H1 (cell line): ENCODE measurements at regions not wholly inside any gene's neighbourhood (a gene's known extent, or its start where the extent isn't known, plus 50 kb on each side); places are given as distances from the start of the nearest gene placed in this dataset.

Source experiments
- CTCF ChIP-seq, 3 experiments: IDR thresholded peaks; 1 replicate in 2 of 3; 2 replicates in 1 of 3; pipeline versions ENCODE4 v1.5.1 to v1.6.1; 2011; ENCODE audit warnings: low read length in 3 of 3, mild to moderate bottlenecking in 3 of 3, inconsistent platforms in 2 of 3, low read depth in 1 of 3, moderate library complexity in 1 of 3; ENCODE audit not compliant: insufficient read depth in 1 of 3; ENCODE audit errors: control extremely low read depth in 1 of 3
- PHF8 ChIP-seq: fragments of 200-600 bp; sonication (generic); conservative IDR thresholded peaks from 2 replicates; pipeline ENCODE4 v1.7.1; 2012; ENCODE audit warnings: low read depth, mild to moderate bottlenecking, inconsistent platforms, low read length, moderate library complexity
- POLR2A ChIP-seq, 2 experiments: IDR thresholded peaks; 1 replicate in 1 of 2; 2 replicates in 1 of 2; pipeline ENCODE4 v1.6.1; 2011; ENCODE audit warnings: low read depth in 2 of 2, low read length in 2 of 2, mild to moderate bottlenecking in 2 of 2; ENCODE audit errors: control extremely low read depth in 1 of 2
- POLR2AphosphoS5 ChIP-seq: IDR thresholded peaks from 2 replicates; pipeline ENCODE4 v1.6.1; 2011; ENCODE audit warnings: low read depth, low read length

GRCh38 chr12:14264316-14264715 is 101.2 kb upstream of the ATF7IP start:
- no peak for TF ChIP-seq POLR2AphosphoS5
- TF ChIP-seq CTCF (IDR thresholded peaks at IDR 0.05; ENCODE audit: control extremely low read depth in 1 of 3, insufficient read depth in 1 of 3, low read depth in 1 of 3, low read length in 3 of 3) = no peak
- no peak for TF ChIP-seq PHF8
- TF ChIP-seq POLR2A (IDR thresholded peaks at IDR 0.05; ENCODE audit: control extremely low read depth in 1 of 2, low read depth in 2 of 2, low read length in 2 of 2) = no peak
